ENCODE measurements at regions not wholly inside any gene's neighbourhood (a gene's known extent, or its start where the extent isn't known, plus 50 kb on each side); places are given as distances from the start of the nearest gene placed in this dataset.
"Not testable (repeated sequence)": the region's sequence is repeated elsewhere in the genome, so short reads cannot be mapped to it uniquely, and the experiment has no call there.

DNA sequence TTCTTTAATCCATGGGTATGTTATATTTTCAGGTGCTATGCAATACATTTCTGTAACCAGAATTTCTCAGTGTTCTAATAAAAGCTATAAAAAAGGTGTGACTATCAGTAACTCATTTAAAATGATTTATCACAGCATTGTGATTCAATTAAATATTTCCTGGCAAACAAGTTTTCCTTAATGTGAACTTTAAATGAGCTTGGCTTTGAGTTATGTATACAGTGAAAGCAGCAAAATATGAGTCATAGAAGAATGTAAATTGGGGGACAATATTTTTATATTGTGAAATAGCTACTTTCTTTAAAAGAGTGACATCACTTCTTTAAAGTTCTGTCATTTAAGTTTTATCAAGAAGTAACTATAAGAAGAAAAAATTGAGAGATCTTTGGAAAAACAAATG lies 484.9 kb upstream of the MAN1A1 start:
- no peaks in the 10 kb centered on the region for H3K36me3 ChIP-seq (replicated peaks; ENCODE audit: low read depth, low read length)
- no peaks in the 10 kb centered on the region for H4K20me1 ChIP-seq (ENCODE audit: insufficient read depth, low read length)
- no peaks in the 10 kb centered on the region for H3K27me3 ChIP-seq (ENCODE audit: low read depth, low read length)
- no peaks in the 10 kb centered on the region for H3K4me1 ChIP-seq (ENCODE audit: low read length)
- H3K9me3 ChIP-seq (ENCODE audit: insufficient read depth, low read length): no peaks in the 10 kb centered on the region
- TF ChIP-seq, protein P1, sequence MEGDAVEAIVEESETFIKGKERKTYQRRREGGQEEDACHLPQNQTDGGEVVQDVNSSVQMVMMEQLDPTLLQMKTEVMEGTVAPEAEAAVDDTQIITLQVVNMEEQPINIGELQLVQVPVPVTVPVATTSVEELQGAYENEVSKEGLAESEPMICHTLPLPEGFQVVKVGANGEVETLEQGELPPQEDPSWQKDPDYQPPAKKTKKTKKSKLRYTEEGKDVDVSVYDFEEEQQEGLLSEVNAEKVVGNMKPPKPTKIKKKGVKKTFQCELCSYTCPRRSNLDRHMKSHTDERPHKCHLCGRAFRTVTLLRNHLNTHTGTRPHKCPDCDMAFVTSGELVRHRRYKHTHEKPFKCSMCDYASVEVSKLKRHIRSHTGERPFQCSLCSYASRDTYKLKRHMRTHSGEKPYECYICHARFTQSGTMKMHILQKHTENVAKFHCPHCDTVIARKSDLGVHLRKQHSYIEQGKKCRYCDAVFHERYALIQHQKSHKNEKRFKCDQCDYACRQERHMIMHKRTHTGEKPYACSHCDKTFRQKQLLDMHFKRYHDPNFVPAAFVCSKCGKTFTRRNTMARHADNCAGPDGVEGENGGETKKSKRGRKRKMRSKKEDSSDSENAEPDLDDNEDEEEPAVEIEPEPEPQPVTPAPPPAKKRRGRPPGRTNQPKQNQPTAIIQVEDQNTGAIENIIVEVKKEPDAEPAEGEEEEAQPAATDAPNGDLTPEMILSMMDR (IDR thresholded peaks at IDR 0.05; ENCODE audit: low read depth, low read length): no peak
- TF ChIP-seq EZH2phosphoT487 (IDR thresholded peaks at IDR 0.05; ENCODE audit: low read depth): no peak
- H3K9ac ChIP-seq (ENCODE audit: low read length): no peak overlapping the region
- no peak overlapping the region for H3K4me3 ChIP-seq (ENCODE audit: low read length)
- no peak overlapping the region for H3K4me2 ChIP-seq (ENCODE audit: low read length)
- no peak overlapping the region for H2AFZ ChIP-seq (ENCODE audit: low read depth, low read length)
- no peaks in the 10 kb centered on the region for H3K79me2 ChIP-seq (ENCODE audit: low read length)
- no peak overlapping the region for H3K27ac ChIP-seq (ENCODE audit: low read length)

DNA sequence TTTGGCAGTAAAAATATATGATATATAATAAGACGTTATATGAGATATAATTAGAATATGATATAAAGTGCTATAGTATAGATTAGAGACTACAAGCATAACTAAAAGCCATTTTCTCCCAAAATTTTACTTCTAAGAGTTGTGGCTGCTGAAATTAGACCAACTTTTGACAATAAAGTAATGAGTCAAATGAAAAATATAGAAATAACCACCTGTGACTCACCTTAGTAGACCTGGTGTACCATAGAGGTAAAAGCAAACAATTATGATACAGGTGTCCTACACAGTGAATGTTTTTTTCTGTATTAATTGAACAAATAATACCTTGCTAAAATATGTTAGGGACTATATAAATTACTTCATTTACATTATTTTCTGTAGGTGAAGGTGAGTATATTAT lies 482.9 kb upstream of the MAN1A1 start:
- H3K4me2 ChIP-seq (ENCODE audit: low read length): no peak overlapping the region

DNA sequence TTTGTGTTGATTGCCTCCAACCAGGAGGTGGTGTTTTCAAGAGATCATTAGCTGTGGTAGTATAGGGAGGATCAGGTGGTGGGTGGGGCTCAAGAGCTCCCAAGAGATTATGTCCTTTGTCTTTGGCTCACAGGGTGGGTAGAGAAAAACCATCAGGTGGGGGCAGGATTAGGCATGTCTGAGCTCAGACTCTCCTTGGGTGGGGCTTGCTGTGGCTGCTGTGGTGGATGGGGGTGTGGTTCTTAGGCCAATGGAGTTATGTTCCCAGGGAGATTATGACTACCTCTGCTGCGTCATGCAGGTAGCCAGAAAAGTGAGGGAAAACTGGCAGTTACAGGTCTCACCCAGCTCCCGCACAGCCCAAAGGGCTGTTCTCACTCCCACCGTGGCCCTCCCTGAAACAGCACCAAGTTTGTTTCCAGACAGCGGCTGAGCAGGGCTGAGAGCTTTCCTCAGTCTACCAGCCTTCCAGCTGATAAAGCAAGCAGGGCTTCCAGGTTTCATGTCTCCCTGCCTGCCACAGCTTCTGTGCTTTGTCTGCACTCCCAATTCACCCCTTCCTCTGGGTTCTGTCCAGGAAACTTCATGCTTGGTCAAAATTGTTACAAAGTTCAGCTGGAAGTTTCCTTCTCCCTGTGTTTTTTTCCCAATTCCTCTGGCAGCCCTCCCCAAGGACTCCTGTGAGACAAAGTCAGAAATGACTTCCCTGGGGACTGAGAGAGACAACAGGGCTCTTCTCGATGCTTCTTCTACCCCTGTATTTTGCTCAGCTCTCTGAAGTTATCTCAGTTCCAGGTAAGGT lies 481.1 kb upstream of the MAN1A1 start:
- no peaks in the 10 kb centered on the region for H3K36me3 ChIP-seq (replicated peaks; ENCODE audit: low read depth, low read length)
- no peaks in the 10 kb centered on the region for H3K27me3 ChIP-seq (ENCODE audit: low read depth, low read length)
- no peak for TF ChIP-seq EZH2phosphoT487 (IDR thresholded peaks at IDR 0.05; ENCODE audit: low read depth)
- TF ChIP-seq, protein P1 (IDR thresholded peaks at IDR 0.05; ENCODE audit: low read depth, low read length): no peak
- no peak overlapping the region for H2AFZ ChIP-seq (ENCODE audit: low read depth, low read length)
- no peaks in the 10 kb centered on the region for H3K4me1 ChIP-seq (ENCODE audit: low read length)
- H3K9ac ChIP-seq (ENCODE audit: low read length): no peak overlapping the region
- H3K27ac ChIP-seq (ENCODE audit: low read length): no peak overlapping the region
- H3K4me2 ChIP-seq (ENCODE audit: low read length): no peak overlapping the region
- no peaks in the 10 kb centered on the region for H3K79me2 ChIP-seq (ENCODE audit: low read length)
- H4K20me1 ChIP-seq (ENCODE audit: insufficient read depth, low read length): no peaks in the 10 kb centered on the region
- no peaks in the 10 kb centered on the region for H3K9me3 ChIP-seq (ENCODE audit: insufficient read depth, low read length)
- H3K4me3 ChIP-seq (ENCODE audit: low read length): no peak overlapping the region

More for the DNA sequence above, 482.9 kb upstream of the MAN1A1 start:
- Histone ChIP-seq H3K79me2 (ENCODE audit: low read length) (no peaks in the 10 kb centered on the region), H3K9ac (ENCODE audit: low read length) (no peak overlapping the region), H3K36me3 (replicated peaks; ENCODE audit: low read depth, low read length) (no peaks in the 10 kb centered on the region), H4K20me1 (ENCODE audit: insufficient read depth, low read length) (no peaks in the 10 kb centered on the region), H3K27ac (ENCODE audit: low read length) (no peak overlapping the region), H3K4me1 (ENCODE audit: low read length) (no peaks in the 10 kb centered on the region), H2AFZ (ENCODE audit: low read depth, low read length) (no peak overlapping the region), H3K27me3 (ENCODE audit: low read depth, low read length) (no peaks in the 10 kb centered on the region), H3K4me3 (ENCODE audit: low read length) (no peak overlapping the region), H3K9me3 (ENCODE audit: insufficient read depth, low read length) (no peaks in the 10 kb centered on the region)
- no peak for TF ChIP-seq EZH2phosphoT487 (IDR thresholded peaks at IDR 0.05; ENCODE audit: low read depth)
- TF ChIP-seq, protein P1 (IDR thresholded peaks at IDR 0.05; ENCODE audit: low read depth, low read length): no peak

DNA sequence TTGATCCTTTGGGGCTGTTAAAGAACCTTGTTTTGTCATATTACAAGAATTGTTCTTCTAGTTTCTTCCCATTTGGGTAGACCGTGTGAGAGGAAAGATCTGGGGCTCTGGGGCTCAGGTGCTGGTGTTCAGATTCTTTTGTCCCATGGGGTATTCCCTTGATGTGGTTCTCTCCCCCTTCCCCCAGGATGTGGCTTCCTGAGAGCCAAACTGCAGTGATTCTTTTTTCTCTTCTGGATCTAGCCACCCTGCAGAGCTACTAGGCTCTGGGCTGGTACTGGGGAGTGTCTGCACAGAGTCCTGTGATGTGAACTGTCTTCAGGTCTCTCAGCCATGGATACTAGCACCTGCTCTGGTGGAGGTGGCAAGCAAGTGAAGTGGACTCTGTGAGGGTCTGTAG lies 480.5 kb upstream of the MAN1A1 start:
- no peak overlapping the region for H3K27ac ChIP-seq (ENCODE audit: low read length)
- no peak overlapping the region for H3K4me3 ChIP-seq (ENCODE audit: low read length)
- H3K36me3 ChIP-seq (replicated peaks; ENCODE audit: low read depth, low read length): no peaks in the 10 kb centered on the region
- no peaks in the 10 kb centered on the region for H3K79me2 ChIP-seq (ENCODE audit: low read length)
- H2AFZ ChIP-seq (ENCODE audit: low read depth, low read length): no peak overlapping the region
- H3K9ac ChIP-seq (ENCODE audit: low read length): no peak overlapping the region
- TF ChIP-seq, protein P1 (IDR thresholded peaks at IDR 0.05; ENCODE audit: low read depth, low read length): no peak
- TF ChIP-seq EZH2phosphoT487 (IDR thresholded peaks at IDR 0.05; ENCODE audit: low read depth): no peak
- no peaks in the 10 kb centered on the region for H3K4me1 ChIP-seq (ENCODE audit: low read length)
- H4K20me1 ChIP-seq (ENCODE audit: insufficient read depth, low read length): no peaks in the 10 kb centered on the region
- H3K27me3 ChIP-seq (ENCODE audit: low read depth, low read length): no peaks in the 10 kb centered on the region
- H3K4me2 ChIP-seq (ENCODE audit: low read length): no peak overlapping the region
- no peaks in the 10 kb centered on the region for H3K9me3 ChIP-seq (ENCODE audit: insufficient read depth, low read length)

DNA sequence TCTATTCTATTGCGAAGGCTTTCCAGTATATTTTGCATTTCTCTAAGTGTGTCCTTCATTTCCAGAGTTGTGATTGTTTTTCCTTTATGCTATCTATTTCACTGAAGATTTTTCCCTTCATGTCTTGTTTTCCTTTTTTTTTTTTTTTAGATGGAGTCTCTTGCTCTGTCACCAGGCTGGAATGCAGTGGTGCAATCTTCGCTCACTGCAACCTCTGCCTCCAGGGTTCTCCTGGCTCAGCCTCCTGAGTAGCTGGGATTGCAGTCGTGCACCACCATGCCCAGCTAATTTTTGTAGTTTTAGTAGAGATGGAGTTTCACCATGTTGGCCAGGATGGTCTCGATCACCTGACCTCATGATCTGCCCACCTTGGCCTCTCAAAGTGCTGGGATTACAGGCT lies 479.9 kb upstream of the MAN1A1 start:
- not testable (repeated sequence) for H3K9me3 ChIP-seq (ENCODE audit: insufficient read depth, low read length); H3K27me3 ChIP-seq (ENCODE audit: low read depth, low read length)

More for the DNA sequence above, 479.9 kb upstream of the MAN1A1 start:
- H3K4me2 ChIP-seq (ENCODE audit: low read length); H3K4me3 ChIP-seq (ENCODE audit: low read length); H3K9ac ChIP-seq (ENCODE audit: low read length); H3K27ac ChIP-seq (ENCODE audit: low read length); H3K4me1 ChIP-seq (ENCODE audit: low read length); H2AFZ ChIP-seq (ENCODE audit: low read depth, low read length); H3K79me2 ChIP-seq (ENCODE audit: low read length); H4K20me1 ChIP-seq (ENCODE audit: insufficient read depth, low read length); H3K36me3 ChIP-seq (replicated peaks; ENCODE audit: low read depth, low read length): not testable (repeated sequence)
